Right cardiac atrium (tissue), 5 donors: ENCODE measurements at regions not wholly inside any gene's neighbourhood (a gene's known extent, or its start where the extent isn't known, plus 50 kb on each side); places are given as distances from the start of the nearest gene placed in this dataset.
"Not testable (repeated sequence)": the region's sequence is repeated elsewhere in the genome, so short reads cannot be mapped to it uniquely, and the experiment has no call there.

Experiments
- ATAC-seq, 2 donors: fragments of 200-7000 bp; cut with Tn5 transposase; one replicate each; pipeline versions ENCODE4 v1.8.0 to v1.9.1; 2020; ENCODE audit warnings: moderate library complexity in 2 of 2, mild to moderate bottlenecking in 1 of 2
- DNase-seq, 3 donors: peaks; one replicate each; pipeline ENCODE4 v3.0.0-alpha.2; 2020
- H3K27ac ChIP-seq: one replicate; pipeline ENCODE4 v1.5.1; 2013; ENCODE audit warnings: mild to moderate bottlenecking, low read length, control low read depth, moderate library complexity
- H3K27me3 ChIP-seq: one replicate; pipeline ENCODE4 v1.6.1; 2013; ENCODE audit not compliant: control insufficient read depth, insufficient read depth
- H3K4me1 ChIP-seq: one replicate; pipeline ENCODE4 v1.6.1; 2013; ENCODE audit warnings: low read length; ENCODE audit not compliant: control insufficient read depth, insufficient read depth
- H3K4me3 ChIP-seq: one replicate; pipeline ENCODE4 v1.5.1; 2013; ENCODE audit warnings: low read length, control low read depth
- H3K9me3 ChIP-seq: one replicate; pipeline ENCODE4 v1.6.1; 2013; ENCODE audit warnings: low read length; ENCODE audit not compliant: control insufficient read depth
- WGBS: extraction: QIAGEN DNeasy Blood & Tissue Kit; methylation state at CpG from one replicate; pipeline ENCODE4 v1.1.7; 2013; 5-methylcytosine and 5-hydroxymethylcytosine counted together
- intact Hi-C, 4 donors: fragments of 100-400 bp; cut with DNase I; formaldehyde crosslinking; loops; one replicate each; pipeline versions ENCODE4 v1.11.0 to v1.14.0; 2022 to 2023
- donor health status: healthy with polysubstance abuse.
- donor health status: DM: no; HTN: yes; CAD: no.
- donor health status: DM: no; HTN: no; CAD: no.
- donor health status: DM: no; HTN: yes; CAD: no; lungs with severe emphysema.
- donor health status: DM: yes; HTN: yes; CAD: no.

DNA sequence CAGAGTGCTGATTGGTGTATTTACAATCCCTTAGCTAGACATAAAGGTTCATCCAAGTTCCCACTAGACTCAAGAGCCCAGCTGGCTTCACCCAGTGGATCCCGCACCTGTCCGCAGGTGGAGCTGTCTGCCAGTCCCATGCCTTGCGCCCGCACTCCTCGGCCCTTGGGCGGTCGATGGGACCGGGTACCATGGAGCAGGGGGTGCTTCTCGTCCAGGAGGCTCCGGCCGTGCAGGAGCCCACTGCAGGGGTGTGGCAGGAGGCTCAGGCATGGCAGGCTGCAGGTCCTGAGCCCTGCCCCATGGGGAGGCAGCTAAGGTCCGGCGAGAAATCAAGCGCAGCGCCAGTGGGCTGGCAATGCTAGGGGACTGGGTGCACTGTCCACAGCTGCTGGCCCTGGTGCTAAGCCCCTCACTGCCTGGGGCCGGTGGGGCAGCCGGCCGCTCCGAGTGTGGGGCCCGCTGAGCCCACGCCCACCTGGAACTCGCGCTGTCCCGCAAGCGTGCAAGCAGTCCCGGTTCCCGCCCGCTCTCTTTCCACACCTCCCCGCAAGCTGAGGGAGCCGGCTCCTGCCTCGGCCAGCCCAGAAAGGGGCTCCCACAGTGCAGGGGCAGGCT lies 1206.3 kb downstream of the OTOL1 start:
- H3K27ac ChIP-seq, result no peak overlapping the region
- no peak for ATAC-seq
- H3K9me3 ChIP-seq, result no peaks in the 10 kb centered on the region
- H3K4me3 ChIP-seq, result no peak overlapping the region
- intact Hi-C loops, result no loop called here
- 94% methylated on average over 31 of the region's 31 CpGs for WGBS
- DNase-seq, result peak in 1 of 3 donors; percentile 48
- H3K4me1 ChIP-seq, result no peaks in the 10 kb centered on the region
- no peaks in the 10 kb centered on the region for H3K27me3 ChIP-seq

- H3K4me3 ChIP-seq, result no peak overlapping the region
- no peaks in the 10 kb centered on the region for H3K9me3 ChIP-seq
- no peaks in the 10 kb centered on the region for H3K27me3 ChIP-seq
- ATAC-seq, result no peak
- H3K4me1 ChIP-seq, result no peaks in the 10 kb centered on the region
- intact Hi-C loops, result no loop called here
- no peak for DNase-seq
- H3K27ac ChIP-seq, result no peak overlapping the region
- WGBS, result 26% methylated on average over 1 of the region's 1 CpG
Measured at GRCh38 chr3:162704238-162704637, 1207.6 kb downstream of the OTOL1 start.

GRCh38 chr3:162704799-162705385 lies 1208.3 kb downstream of the OTOL1 start:
- H3K4me3 ChIP-seq, result no peak overlapping the region
- H3K27ac ChIP-seq, result no peak overlapping the region
- 70% methylated on average over 5 of the region's 5 CpGs for WGBS
- DNase-seq (no peak), ATAC-seq (no peak)
- no peaks in the 10 kb centered on the region for H3K9me3 ChIP-seq
- H3K4me1 ChIP-seq, result no peaks in the 10 kb centered on the region
- no peaks in the 10 kb centered on the region for H3K27me3 ChIP-seq
- intact Hi-C loops, result no loop called here

DNA sequence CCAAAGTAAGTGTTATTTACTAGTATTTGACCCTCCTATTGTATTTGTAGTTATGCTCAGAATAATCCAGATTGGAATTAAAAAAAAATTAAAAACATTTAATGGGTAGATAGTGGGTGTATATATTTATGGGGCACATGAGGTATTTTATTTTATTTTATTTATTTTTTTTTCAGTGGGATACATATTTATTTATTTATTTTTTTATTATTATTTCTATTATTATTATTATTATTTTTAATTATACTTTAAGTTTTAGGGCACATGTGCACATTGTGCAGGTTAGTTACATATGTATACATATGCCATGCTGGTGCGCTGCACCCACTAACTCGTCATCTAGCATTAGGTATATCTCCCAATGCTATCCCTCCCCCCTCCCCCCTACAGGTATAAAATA lies 1211.8 kb downstream of the OTOL1 start:
- intact Hi-C loops, H3K27ac ChIP-seq: not testable (repeated sequence)

GRCh38 chr3:162708942-162709706 lies 1212.5 kb downstream of the OTOL1 start:
- DNase-seq, H3K4me3 ChIP-seq, ATAC-seq, H3K27ac ChIP-seq, H3K27me3 ChIP-seq, H3K4me1 ChIP-seq, H3K9me3 ChIP-seq, intact Hi-C loops: not testable (repeated sequence)
- 91% methylated on average over 15 of the region's 15 CpGs for WGBS

More for the DNA sequence above, 1211.8 kb downstream of the OTOL1 start:
- not testable (repeated sequence) for H3K4me1 ChIP-seq, H3K4me3 ChIP-seq, DNase-seq, H3K9me3 ChIP-seq, ATAC-seq, H3K27me3 ChIP-seq
- WGBS, result 93% methylated on average over 2 of the region's 2 CpGs

- no peak for ATAC-seq
- H3K27me3 ChIP-seq, result no peaks in the 10 kb centered on the region
- H3K4me3 ChIP-seq, result no peak overlapping the region
- WGBS, result 93% methylated on average over 30 of the region's 30 CpGs
- DNase-seq, result peak in 1 of 3 donors; percentile 44
- H3K9me3 ChIP-seq, result no peaks in the 10 kb centered on the region
- intact Hi-C loops, result no loop called here
- no peak overlapping the region for H3K27ac ChIP-seq
- H3K4me1 ChIP-seq, result no peaks in the 10 kb centered on the region
Measured at GRCh38 chr3:162710332-162711112, 1213.9 kb downstream of the OTOL1 start.

- ATAC-seq, intact Hi-C loops: not testable (repeated sequence)
Measured at GRCh38 chr3:162717074-162717473, 1220.5 kb downstream of the OTOL1 start.

DNA sequence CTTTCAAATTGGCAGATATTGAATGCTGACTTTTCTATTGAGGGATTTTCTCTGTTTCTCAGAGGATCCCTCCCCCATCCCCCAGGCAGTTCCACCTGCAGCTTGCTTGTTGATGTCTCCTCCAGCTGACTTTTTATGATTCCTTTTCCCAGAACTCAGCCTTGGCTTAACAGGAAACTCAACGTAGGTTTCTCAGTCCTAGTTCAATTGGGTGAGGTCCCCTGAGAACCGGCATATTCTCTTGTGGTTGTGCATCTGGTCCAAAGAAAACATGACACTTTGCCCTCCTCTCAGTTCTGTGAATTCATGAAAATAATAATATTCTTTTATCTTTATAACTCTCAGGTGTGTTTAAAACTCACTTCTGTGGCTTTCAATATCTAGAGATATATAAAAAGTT lies 1222.1 kb downstream of the OTOL1 start:
- H3K4me3 ChIP-seq, result no peak overlapping the region
- no peaks in the 10 kb centered on the region for H3K9me3 ChIP-seq
- no peak for ATAC-seq
- no peak overlapping the region for H3K27ac ChIP-seq
- no peak for DNase-seq
- intact Hi-C loops, result no loop called here
- no peaks in the 10 kb centered on the region for H3K27me3 ChIP-seq
- 58% methylated on average over 2 of the region's 2 CpGs for WGBS
- no peaks in the 10 kb centered on the region for H3K4me1 ChIP-seq

More at GRCh38 chr3:162717074-162717473, 1220.5 kb downstream of the OTOL1 start:
- 76% methylated on average over 6 of the region's 6 CpGs for WGBS
- H3K4me3 ChIP-seq, H3K27me3 ChIP-seq, DNase-seq, H3K27ac ChIP-seq, H3K9me3 ChIP-seq, H3K4me1 ChIP-seq: not testable (repeated sequence)

DNA sequence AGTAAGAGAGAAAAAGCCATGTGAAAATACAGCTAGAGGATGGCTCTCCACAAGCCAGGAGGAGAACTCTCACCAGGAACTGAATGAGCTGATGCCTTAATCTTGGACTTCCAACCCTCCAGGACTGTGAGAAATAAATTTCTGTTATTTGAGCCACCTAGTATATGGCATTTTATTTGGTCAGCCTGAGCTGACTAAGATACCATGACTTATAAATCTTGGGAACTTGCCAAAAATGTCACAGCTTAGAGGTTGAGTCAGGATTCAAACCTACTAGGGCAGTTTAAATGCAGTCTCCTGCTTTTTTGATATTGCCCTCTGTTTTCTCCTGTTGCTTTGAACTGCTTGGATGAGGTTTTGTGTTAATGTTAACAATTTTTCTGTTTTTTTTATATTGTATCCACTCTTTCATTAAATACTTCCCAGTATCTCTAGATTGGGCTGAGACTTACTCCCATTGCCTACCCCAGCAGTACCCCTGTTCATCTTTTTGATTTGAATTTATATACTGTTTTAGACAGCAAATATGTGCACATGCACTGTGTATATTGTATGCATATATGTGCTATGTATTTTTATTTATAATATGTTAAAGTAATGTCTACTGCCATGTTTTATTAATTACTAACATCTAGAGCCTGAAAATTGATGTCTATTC lies 1223.2 kb downstream of the OTOL1 start:
- intact Hi-C loops, result no loop called here
- DNase-seq (no peak), ATAC-seq (peak in 1 of 2 donors; percentile 18)
- no peaks in the 10 kb centered on the region for H3K4me1 ChIP-seq
- H3K27me3 ChIP-seq, result no peaks in the 10 kb centered on the region
- no peak overlapping the region for H3K4me3 ChIP-seq
- no peaks in the 10 kb centered on the region for H3K9me3 ChIP-seq
- H3K27ac ChIP-seq, result no peak overlapping the region

GRCh38 chr3:162721736-162722135 lies 1225.1 kb downstream of the OTOL1 start:
- H3K27me3 ChIP-seq, result no peaks in the 10 kb centered on the region
- no peaks in the 10 kb centered on the region for H3K9me3 ChIP-seq
- intact Hi-C loops, result no loop called here
- ATAC-seq, result no peak
- no peaks in the 10 kb centered on the region for H3K4me1 ChIP-seq
- H3K4me3 ChIP-seq, result no peak overlapping the region
- DNase-seq, result no peak
- no peak overlapping the region for H3K27ac ChIP-seq
- 61% methylated on average over 1 of the region's 1 CpG for WGBS
